A673 (cell line): ENCODE measurements at regions not wholly inside any gene's neighbourhood (a gene's known extent, or its start where the extent isn't known, plus 50 kb on each side); places are given as distances from the start of the nearest gene placed in this dataset.

Source experiments
- BruUV-seq: library from RNA; stranded (reverse); fragments of 400-500 nt; replicated peaks from 2 replicates; lab custom pipeline; 2021; lab: Mats Ljungman, UMichigan
- CTCF ChIA-PET: fragments of 300-600 bp; sonication (Branson Sonifier 250); formaldehyde crosslinking; loops from one replicate; lab custom pipeline; 2022; ENCODE audit warnings: antibody characterized with exemption; lab: Charles Lee
- POLR2A ChIA-PET: fragments of 300-600 bp; sonication (Branson Sonifier 250); formaldehyde crosslinking; loops from one replicate; lab custom pipeline; 2022; ENCODE audit warnings: antibody characterized with exemption; ENCODE audit not compliant: low non-redundant PET; lab: Charles Lee
- DNase-seq: peaks from one replicate; pipeline ENCODE4 v3.0.0-alpha.2; 2015; ENCODE audit warnings: low spot score
- H3K27ac ChIP-seq: fragments of 200-600 bp; sonication (generic); 2 replicates; pipeline ENCODE4 v1.5.1; 2016; ENCODE audit warnings: mixed run types, low read depth, mild to moderate bottlenecking, mixed read lengths, antibody characterized with exemption, low read length; ENCODE audit not compliant: poor library complexity, severe bottlenecking
- H3K27me3 ChIP-seq: fragments of 200-600 bp; sonication (generic); replicated peaks from 2 replicates; pipeline ENCODE4 v1.6.1; 2017; ENCODE audit warnings: mixed run types, low read depth, mild to moderate bottlenecking, mixed read lengths, antibody characterized with exemption, low read length; ENCODE audit not compliant: insufficient read depth, poor library complexity
- H3K36me3 ChIP-seq: fragments of 200-600 bp; sonication (generic); 2 replicates; pipeline ENCODE4 v1.6.1; 2016; ENCODE audit warnings: mixed run types, mild to moderate bottlenecking, mixed read lengths, antibody characterized with exemption, low read length; ENCODE audit not compliant: insufficient read depth, poor library complexity, severe bottlenecking
- H3K4me1 ChIP-seq: fragments of 200-600 bp; sonication (generic); 2 replicates; pipeline ENCODE4 v1.6.1; 2017; ENCODE audit warnings: mixed run types, mild to moderate bottlenecking, mixed read lengths, antibody characterized with exemption, low read length; ENCODE audit not compliant: insufficient read depth, poor library complexity, severe bottlenecking
- H3K4me3 ChIP-seq: fragments of 200-600 bp; sonication (generic); 2 replicates; pipeline ENCODE4 v1.5.1; 2016; ENCODE audit warnings: low read depth, mixed run types, mild to moderate bottlenecking, mixed read lengths, low read length; ENCODE audit not compliant: poor library complexity, severe bottlenecking
- H3K9me3 ChIP-seq: fragments of 200-600 bp; sonication (generic); 2 replicates; pipeline ENCODE4 v1.6.1; 2016; ENCODE audit warnings: mixed run types, low read depth, mild to moderate bottlenecking, mixed read lengths, antibody characterized with exemption, low read length; ENCODE audit not compliant: poor library complexity, severe bottlenecking
- EZH2 ChIP-seq: fragments of 200-600 bp; sonication (generic); IDR thresholded peaks from 2 replicates; pipeline ENCODE4 v1.6.1; 2017; ENCODE audit warnings: borderline replicate concordance, low read depth, mild to moderate bottlenecking, mixed read lengths, antibody characterized with exemption, low read length; ENCODE audit not compliant: poor library complexity, severe bottlenecking
- intact Hi-C: fragments of 100-400 bp; cut with micrococcal nuclease; formaldehyde crosslinking; loops from one replicate; pipeline ENCODE4 v1.10.0; 2022; ENCODE audit not compliant: unreplicated experiment
- TF ChIP-seq, protein P1 (sequence below): fragments of 300-800, 200-600 bp; sonication (generic); conservative IDR thresholded peaks from 2 replicates; pipeline ENCODE4 v1.5.1; 2017; ENCODE audit warnings: low read depth, mild to moderate bottlenecking, antibody characterized with exemption, low read length, moderate library complexity, mixed read lengths

DNA sequence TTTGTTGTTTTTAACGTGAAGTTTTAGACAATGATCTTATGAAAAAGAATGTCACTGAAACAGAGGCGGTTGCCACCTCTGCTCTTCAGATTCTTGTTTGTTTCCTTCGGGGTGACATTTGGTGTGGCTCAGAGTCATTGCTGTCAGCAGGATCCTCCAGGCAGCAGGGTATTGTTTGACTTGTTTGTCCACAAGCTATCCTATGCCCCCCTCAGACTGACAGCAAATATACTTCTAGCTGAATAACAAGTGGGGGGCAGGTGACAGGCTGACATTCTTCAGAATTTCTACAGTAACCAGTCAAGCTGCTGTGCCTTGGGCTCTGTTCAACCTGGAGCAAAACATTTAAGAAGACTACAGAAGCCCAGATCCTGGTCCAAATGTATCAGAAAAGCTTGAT is 383.3 kb downstream of the YTHDC2 start:
- H3K27me3 ChIP-seq: peaks cover 4% of the 10 kb centered on the region
- no peak overlapping the region for H3K4me3 ChIP-seq
- no peaks in the 10 kb centered on the region for H3K4me1 ChIP-seq
- H3K9me3 ChIP-seq: no peaks in the 10 kb centered on the region
- no TSS peak for BruUV-seq
- intact Hi-C loops: loop anchor here (10.0 kb wide), 1 partner anchor 212 kb away; no protein-coding TSS in a partner anchor
- no peak for TF ChIP-seq EZH2
- ChIA-PET CTCF (no interaction called here), POLR2A (no interaction called here)
- H3K36me3 ChIP-seq: no peaks in the 10 kb centered on the region
- no peak for DNase-seq
- no peak overlapping the region for H3K27ac ChIP-seq

DNA sequence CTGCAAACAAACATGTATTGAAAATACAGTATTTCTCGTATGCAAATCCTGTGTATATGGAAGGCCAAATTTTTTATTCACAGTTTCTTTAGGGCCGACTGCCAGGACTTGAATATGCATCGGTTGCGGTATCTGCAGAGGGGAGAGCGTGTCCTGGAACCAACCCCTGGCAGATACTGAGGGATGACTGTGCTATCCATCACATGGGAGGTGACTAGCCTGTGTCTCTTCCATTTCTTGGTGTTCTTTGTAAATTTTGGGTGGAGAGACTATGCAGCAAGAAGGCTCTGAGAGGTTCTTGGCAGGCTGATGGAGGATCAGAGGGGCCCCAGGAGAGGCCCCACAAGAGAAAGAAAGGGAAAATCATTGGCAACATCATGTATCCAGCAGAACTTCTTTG is 384.3 kb downstream of the YTHDC2 start:
- TF ChIP-seq, protein P1, sequence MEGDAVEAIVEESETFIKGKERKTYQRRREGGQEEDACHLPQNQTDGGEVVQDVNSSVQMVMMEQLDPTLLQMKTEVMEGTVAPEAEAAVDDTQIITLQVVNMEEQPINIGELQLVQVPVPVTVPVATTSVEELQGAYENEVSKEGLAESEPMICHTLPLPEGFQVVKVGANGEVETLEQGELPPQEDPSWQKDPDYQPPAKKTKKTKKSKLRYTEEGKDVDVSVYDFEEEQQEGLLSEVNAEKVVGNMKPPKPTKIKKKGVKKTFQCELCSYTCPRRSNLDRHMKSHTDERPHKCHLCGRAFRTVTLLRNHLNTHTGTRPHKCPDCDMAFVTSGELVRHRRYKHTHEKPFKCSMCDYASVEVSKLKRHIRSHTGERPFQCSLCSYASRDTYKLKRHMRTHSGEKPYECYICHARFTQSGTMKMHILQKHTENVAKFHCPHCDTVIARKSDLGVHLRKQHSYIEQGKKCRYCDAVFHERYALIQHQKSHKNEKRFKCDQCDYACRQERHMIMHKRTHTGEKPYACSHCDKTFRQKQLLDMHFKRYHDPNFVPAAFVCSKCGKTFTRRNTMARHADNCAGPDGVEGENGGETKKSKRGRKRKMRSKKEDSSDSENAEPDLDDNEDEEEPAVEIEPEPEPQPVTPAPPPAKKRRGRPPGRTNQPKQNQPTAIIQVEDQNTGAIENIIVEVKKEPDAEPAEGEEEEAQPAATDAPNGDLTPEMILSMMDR: no peak
- TF ChIP-seq EZH2: no peak
- intact Hi-C loops: loop anchor here (10.0 kb wide), 1 partner anchor 213 kb away; no protein-coding TSS in a partner anchor
- no peak overlapping the region for H3K4me3 ChIP-seq
- CTCF ChIA-PET: no interaction called here
- H3K9me3 ChIP-seq: no peaks in the 10 kb centered on the region
- DNase-seq: no peak
- peaks cover 12% of the 10 kb centered on the region for H3K27me3 ChIP-seq
- no peaks in the 10 kb centered on the region for H3K4me1 ChIP-seq
- no TSS peak for BruUV-seq
- H3K36me3 ChIP-seq: no peaks in the 10 kb centered on the region
- POLR2A ChIA-PET: no interaction called here
- no peak overlapping the region for H3K27ac ChIP-seq

DNA sequence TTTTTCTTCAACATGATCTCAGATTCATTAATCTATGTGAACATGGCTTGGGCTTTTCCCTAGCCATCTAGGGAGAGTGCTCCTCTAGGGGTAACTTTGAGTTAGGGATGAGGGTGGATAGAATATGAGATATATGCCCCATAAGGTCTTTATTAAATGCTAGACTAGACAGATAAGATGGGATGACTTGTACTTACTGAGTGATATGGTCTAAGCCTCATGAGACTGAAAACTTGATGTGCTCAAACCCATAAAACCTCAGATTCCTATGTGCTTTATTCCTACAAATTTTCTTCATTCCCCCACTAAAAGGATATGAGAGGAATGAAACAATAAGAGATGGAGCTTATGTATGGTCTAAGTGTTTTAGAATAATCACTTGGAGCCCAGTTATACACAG is 386.6 kb downstream of the YTHDC2 start:
- POLR2A ChIA-PET: no interaction called here
- no TSS peak for BruUV-seq

DNA sequence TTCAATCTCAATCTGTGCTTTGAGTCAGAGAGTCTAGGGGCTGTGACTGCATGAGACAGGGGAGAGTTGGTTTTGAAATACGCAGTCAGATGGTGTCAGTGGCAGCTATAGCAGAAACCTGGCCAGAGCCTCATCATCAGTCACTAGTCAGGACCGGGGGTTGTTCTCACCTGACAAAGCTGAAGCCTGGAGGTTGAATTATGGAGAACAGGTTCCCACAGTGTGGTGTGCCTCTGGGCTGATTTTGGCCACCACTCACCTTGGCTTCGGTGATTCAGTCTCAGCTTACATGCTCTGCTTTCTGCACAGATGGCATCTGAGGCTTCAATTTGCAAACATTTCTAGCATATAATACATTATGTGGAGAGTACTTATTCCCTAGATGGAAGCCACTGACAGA is 387.3 kb downstream of the YTHDC2 start:
- no peak for DNase-seq
- Histone ChIP-seq H3K36me3 (no peaks in the 10 kb centered on the region), H3K4me1 (no peaks in the 10 kb centered on the region), H3K27me3 (peaks cover 23% of the 10 kb centered on the region), H3K27ac (no peak overlapping the region), H3K4me3 (no peak overlapping the region), H3K9me3 (no peaks in the 10 kb centered on the region)
- ChIA-PET POLR2A (no interaction called here), CTCF (no interaction called here)
- TF ChIP-seq, protein P1: no peak
- TF ChIP-seq EZH2: no peak
- BruUV-seq: no TSS peak
- intact Hi-C loops: no loop called here

More for the DNA sequence above, 386.6 kb downstream of the YTHDC2 start:
- intact Hi-C loops: no loop called here
- no peak for DNase-seq
- TF ChIP-seq EZH2: no peak
- Histone ChIP-seq H3K9me3 (no peaks in the 10 kb centered on the region), H3K27me3 (peaks cover 17% of the 10 kb centered on the region), H3K36me3 (no peaks in the 10 kb centered on the region), H3K27ac (no peak overlapping the region), H3K4me3 (no peak overlapping the region), H3K4me1 (no peaks in the 10 kb centered on the region)
- CTCF ChIA-PET: no interaction called here
